OCI-LY3 (cell line): ENCODE measurements at regions not wholly inside any gene's neighbourhood (a gene's known extent, or its start where the extent isn't known, plus 50 kb on each side); places are given as distances from the start of the nearest gene placed in this dataset.

Experiments used
- H2AFZ ChIP-seq: fragments of 200-600, 300-600 bp; shearing (Covaris generic); 2 replicates; pipeline ENCODE4 v1.6.0; 2014; ENCODE audit warnings: antibody characterized with exemption, low read depth, low read length
- H3K27ac ChIP-seq: fragments of 200-600, 300-600 bp; sonication (generic); 2 replicates; pipeline ENCODE4 v1.5.1; 2014; ENCODE audit warnings: mild to moderate bottlenecking, low read length, moderate library complexity, mixed read lengths
- H3K27me3 ChIP-seq: fragments of 200-600, 300-600 bp; sonication (generic); 2 replicates; pipeline ENCODE4 v1.6.1; 2014; ENCODE audit warnings: low read depth, low read length, mixed read lengths
- H3K36me3 ChIP-seq: fragments of 200-600, 300-600 bp; sonication (generic); replicated peaks from 2 replicates; pipeline ENCODE3; 2014; ENCODE audit warnings: low read depth, low read length, mixed read lengths
- H3K4me1 ChIP-seq: fragments of 300-600, 200-600 bp; sonication (generic); 2 replicates; pipeline ENCODE4 v1.6.1; 2014; ENCODE audit warnings: low read length, mixed read lengths
- H3K4me2 ChIP-seq: fragments of 200-600, 300-600 bp; sonication (generic); 2 replicates; pipeline ENCODE4 v1.6.1; 2014; ENCODE audit warnings: low read length, mixed read lengths
- H3K4me3 ChIP-seq: fragments of 300-600, 200-600 bp; sonication (generic); 2 replicates; pipeline ENCODE4 v1.5.1; 2014; ENCODE audit warnings: antibody characterized with exemption, mild to moderate bottlenecking, low read length, moderate library complexity
- H3K79me2 ChIP-seq: fragments of 300-600, 200-600 bp; shearing (Covaris generic); 2 replicates; pipeline ENCODE4 v1.6.1; 2014; ENCODE audit warnings: mild to moderate bottlenecking, low read length, mixed read lengths
- H3K9ac ChIP-seq: fragments of 300-600, 200-600 bp; shearing (Covaris generic); 2 replicates; pipeline ENCODE4 v1.6.0; 2014; ENCODE audit warnings: mild to moderate bottlenecking, low read length, moderate library complexity
- H3K9me3 ChIP-seq: fragments of 200-600, 300-600 bp; shearing (Covaris generic); 2 replicates; pipeline ENCODE4 v1.6.1; 2014; ENCODE audit warnings: low read length, mixed read lengths; ENCODE audit not compliant: insufficient read depth
- H4K20me1 ChIP-seq: fragments of 200-600, 300-600 bp; sonication (generic); 2 replicates; pipeline ENCODE4 v1.6.1; 2016; ENCODE audit warnings: low read length, mixed read lengths; ENCODE audit not compliant: insufficient read depth
- EZH2phosphoT487 ChIP-seq: fragments of 200-600 bp; shearing (Covaris generic); IDR thresholded peaks from 2 replicates; pipeline ENCODE4 v1.6.1; 2018; ENCODE audit warnings: antibody characterized with exemption, mixed run types, low read depth
- TF ChIP-seq, protein P1 (sequence below): fragments of 200-600, 300-600 bp; sonication (generic); IDR thresholded peaks from 2 replicates; pipeline ENCODE4 v1.5.1; 2014; ENCODE audit warnings: antibody characterized with exemption, low read length, low read depth

DNA sequence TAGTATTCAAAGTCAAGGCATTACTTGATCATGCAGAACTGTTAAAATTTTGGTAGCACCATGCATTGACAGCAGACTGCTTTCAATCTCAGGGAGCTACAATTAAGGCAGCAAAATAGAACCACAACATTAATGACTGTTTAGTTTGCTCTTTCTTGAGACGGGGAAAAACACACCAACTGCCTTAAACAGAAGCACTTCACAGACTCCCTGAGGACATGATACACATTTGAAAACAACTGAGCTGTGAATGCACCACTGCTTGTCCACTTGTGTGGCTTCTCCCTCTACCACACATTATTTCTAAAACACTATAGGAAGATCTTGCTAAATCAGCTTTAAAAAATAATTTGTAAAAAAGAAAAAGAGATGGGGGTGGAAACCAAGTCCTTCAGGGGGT is 79.6 kb upstream of the MAST4 start:
- no peak overlapping the region for H3K9ac ChIP-seq
- H3K27ac ChIP-seq: no peak overlapping the region
- peaks cover 11% of the 10 kb centered on the region; the same call in 1 of the 2 replicates for H3K4me1 ChIP-seq
- no peak overlapping the region for H3K4me2 ChIP-seq
- H2AFZ ChIP-seq: no peak overlapping the region
- H4K20me1 ChIP-seq: no peaks in the 10 kb centered on the region
- H3K27me3 ChIP-seq: no peaks in the 10 kb centered on the region
- TF ChIP-seq, protein P1, sequence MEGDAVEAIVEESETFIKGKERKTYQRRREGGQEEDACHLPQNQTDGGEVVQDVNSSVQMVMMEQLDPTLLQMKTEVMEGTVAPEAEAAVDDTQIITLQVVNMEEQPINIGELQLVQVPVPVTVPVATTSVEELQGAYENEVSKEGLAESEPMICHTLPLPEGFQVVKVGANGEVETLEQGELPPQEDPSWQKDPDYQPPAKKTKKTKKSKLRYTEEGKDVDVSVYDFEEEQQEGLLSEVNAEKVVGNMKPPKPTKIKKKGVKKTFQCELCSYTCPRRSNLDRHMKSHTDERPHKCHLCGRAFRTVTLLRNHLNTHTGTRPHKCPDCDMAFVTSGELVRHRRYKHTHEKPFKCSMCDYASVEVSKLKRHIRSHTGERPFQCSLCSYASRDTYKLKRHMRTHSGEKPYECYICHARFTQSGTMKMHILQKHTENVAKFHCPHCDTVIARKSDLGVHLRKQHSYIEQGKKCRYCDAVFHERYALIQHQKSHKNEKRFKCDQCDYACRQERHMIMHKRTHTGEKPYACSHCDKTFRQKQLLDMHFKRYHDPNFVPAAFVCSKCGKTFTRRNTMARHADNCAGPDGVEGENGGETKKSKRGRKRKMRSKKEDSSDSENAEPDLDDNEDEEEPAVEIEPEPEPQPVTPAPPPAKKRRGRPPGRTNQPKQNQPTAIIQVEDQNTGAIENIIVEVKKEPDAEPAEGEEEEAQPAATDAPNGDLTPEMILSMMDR: no peak
- no peak for TF ChIP-seq EZH2phosphoT487
- H3K79me2 ChIP-seq: no peaks in the 10 kb centered on the region
- H3K36me3 ChIP-seq: no peaks in the 10 kb centered on the region
- H3K4me3 ChIP-seq: no peak overlapping the region
- H3K9me3 ChIP-seq: 0 out of 2 replicates have a peak, but pooled peaks cover 5% of the 10 kb centered on the region

DNA sequence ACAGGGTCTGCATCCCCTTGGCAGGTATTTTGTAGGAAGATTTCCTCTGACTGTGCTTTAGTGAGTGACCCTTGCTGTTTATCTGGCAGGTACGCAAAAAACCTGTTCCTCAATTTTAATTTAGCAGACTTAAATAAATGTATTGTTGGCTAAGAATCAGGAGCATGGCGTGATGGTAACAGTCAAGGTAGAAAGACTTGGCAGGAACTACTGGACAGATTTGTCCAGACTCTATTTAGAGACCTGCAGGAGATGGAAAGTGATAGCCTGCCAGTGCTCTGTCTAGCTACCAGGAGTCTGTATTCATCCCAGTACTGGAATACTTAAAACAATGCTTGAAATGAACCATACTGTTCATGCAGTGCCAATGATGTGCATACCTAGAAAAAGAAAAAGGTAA is 78.8 kb upstream of the MAST4 start:
- Histone ChIP-seq H3K9ac (no peak overlapping the region), H3K4me3 (no peak overlapping the region), H3K36me3 (no peaks in the 10 kb centered on the region), H4K20me1 (no peaks in the 10 kb centered on the region), H3K4me2 (no peak overlapping the region), H3K27me3 (no peaks in the 10 kb centered on the region), H3K9me3 (0 out of 2 replicates have a peak, but pooled peaks cover 5% of the 10 kb centered on the region), H3K79me2 (no peaks in the 10 kb centered on the region), H3K27ac (no peak overlapping the region), H2AFZ (no peak overlapping the region), H3K4me1 (peaks cover 11% of the 10 kb centered on the region; the same call in 1 of the 2 replicates)
- TF ChIP-seq EZH2phosphoT487: no peak
- TF ChIP-seq, protein P1: no peak

DNA sequence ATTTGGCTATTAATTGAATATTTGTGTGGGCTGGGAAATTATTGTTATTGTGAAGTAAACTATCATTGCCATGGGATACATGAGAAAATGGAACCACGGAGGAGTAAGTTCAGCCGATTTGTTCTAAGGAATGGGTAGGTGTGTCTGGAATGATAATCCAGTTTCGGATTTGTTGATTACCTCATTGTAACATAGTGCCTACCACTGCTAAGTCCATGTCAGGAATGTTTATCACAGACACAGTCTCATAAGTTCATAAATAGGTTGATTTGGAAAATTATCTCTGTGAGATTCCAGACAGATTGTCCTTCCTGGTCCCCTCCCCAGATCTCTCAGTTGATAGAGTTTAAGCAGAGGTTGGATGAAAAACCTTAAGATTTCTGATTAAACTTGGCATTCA is 78.1 kb upstream of the MAST4 start:
- no peak overlapping the region for H2AFZ ChIP-seq
- no peak for TF ChIP-seq EZH2phosphoT487
- TF ChIP-seq, protein P1: no peak
- no peak overlapping the region for H3K9ac ChIP-seq
- H3K79me2 ChIP-seq: no peaks in the 10 kb centered on the region
- no peaks in the 10 kb centered on the region for H4K20me1 ChIP-seq
- H3K27ac ChIP-seq: no peak overlapping the region
- peaks cover 11% of the 10 kb centered on the region; the same call in 1 of the 2 replicates for H3K4me1 ChIP-seq
- 0 out of 2 replicates have a peak, but pooled peaks cover 5% of the 10 kb centered on the region for H3K9me3 ChIP-seq
- no peaks in the 10 kb centered on the region for H3K36me3 ChIP-seq
- H3K4me2 ChIP-seq: no peak overlapping the region
- H3K27me3 ChIP-seq: no peaks in the 10 kb centered on the region
- H3K4me3 ChIP-seq: no peak overlapping the region

DNA sequence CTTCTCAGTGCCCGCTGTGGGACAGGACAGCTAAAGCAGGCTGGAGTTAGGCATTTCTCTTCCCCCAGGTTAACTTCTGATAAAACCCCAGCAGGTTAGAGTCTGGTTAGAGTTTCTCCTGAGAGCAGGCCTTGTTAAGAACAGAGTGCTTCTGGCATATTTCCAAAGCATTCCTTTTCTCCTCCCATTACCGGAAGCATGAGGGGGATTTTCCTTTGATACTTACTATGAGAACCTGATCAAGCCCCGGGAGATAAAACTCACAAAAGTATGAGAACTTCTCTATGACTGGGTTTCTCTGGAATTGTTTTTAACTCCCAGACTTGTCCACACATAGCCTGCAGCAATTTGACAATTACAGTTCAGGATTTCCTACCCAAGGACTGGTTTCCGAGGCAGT is 77.4 kb upstream of the MAST4 start:
- H3K27me3 ChIP-seq: no peaks in the 10 kb centered on the region
- no peak overlapping the region for H3K9ac ChIP-seq
- TF ChIP-seq, protein P1: no peak
- no peak for TF ChIP-seq EZH2phosphoT487
- peaks cover 7% of the 10 kb centered on the region; the same call in 1 of the 2 replicates for H3K4me1 ChIP-seq
- H3K4me3 ChIP-seq: no peak overlapping the region
- H4K20me1 ChIP-seq: no peaks in the 10 kb centered on the region
- H2AFZ ChIP-seq: no peak overlapping the region
- no peaks in the 10 kb centered on the region for H3K79me2 ChIP-seq
- 0 out of 2 replicates have a peak, but pooled peaks cover 5% of the 10 kb centered on the region for H3K9me3 ChIP-seq
- no peak overlapping the region for H3K4me2 ChIP-seq
- H3K36me3 ChIP-seq: no peaks in the 10 kb centered on the region
- H3K27ac ChIP-seq: no peak overlapping the region
